ENCODE measurements at regions not wholly inside any gene's neighbourhood (a gene's known extent, or its start where the extent isn't known, plus 50 kb on each side); places are given as distances from the start of the nearest gene placed in this dataset.

GRCh38 chr9:106400950-106401349 lies 462.0 kb upstream of the ZNF462 start:
- TF ChIP-seq CTCF (IDR thresholded peaks at IDR 0.05) (no peak), EZH2 (IDR thresholded peaks at IDR 0.05) (no peak), EZH2phosphoT487 (IDR thresholded peaks at IDR 0.05) (no peak)

Data from neural progenitor cell (in vitro differentiated cells).